Activated CD8-positive, alpha-beta T cell treated with anti-CD3 and anti-CD28 coated beads, Interleukin-2, amount 10 ng/mL, durations not matched to agents 7 days and 5 days (primary cell): ENCODE measurements at regions not wholly inside any gene's neighbourhood (a gene's known extent, or its start where the extent isn't known, plus 50 kb on each side); places are given as distances from the start of the nearest gene placed in this dataset.

Experiments
- ATAC-seq: fragments of 150-1000 bp; cut with Tn5 transposase; one replicate; pipeline ENCODE4 v1.10.0; 2021; ENCODE audit warnings: moderate library complexity
- CTCF ChIA-PET: fragments of 350-600 bp; sonication (Branson Sonifier 250); formaldehyde crosslinking; loops from one replicate; lab custom pipeline; 2021; ENCODE audit warnings: antibody characterized with exemption; lab: Charles Lee
- POLR2A ChIA-PET: fragments of 350-600 bp; sonication (Branson Sonifier 250); formaldehyde crosslinking; loops from one replicate; lab custom pipeline; 2021; ENCODE audit warnings: antibody characterized with exemption; lab: Charles Lee
- DNase-seq: peaks from one replicate; pipeline ENCODE4 v3.0.0-alpha.2; 2020
- H3K27ac Mint-ChIP-seq: one replicate; pipeline ENCODE4 v1.8.0; 2021; ENCODE audit warnings: mild to moderate bottlenecking, mixed read lengths
- H3K27me3 Mint-ChIP-seq: one replicate; pipeline ENCODE4 v1.8.0; 2021; ENCODE audit warnings: low read depth, mixed read lengths
- H3K36me3 Mint-ChIP-seq: one replicate; pipeline ENCODE4 v1.8.0; 2021; ENCODE audit warnings: low read depth, mixed read lengths
- H3K4me1 Mint-ChIP-seq: one replicate; pipeline ENCODE4 v1.8.0; 2021; ENCODE audit warnings: low read depth, mixed read lengths
- H3K4me3 Mint-ChIP-seq: one replicate; pipeline ENCODE4 v1.8.0; 2021; ENCODE audit warnings: mild to moderate bottlenecking, mixed read lengths
- H3K9me3 Mint-ChIP-seq: one replicate; pipeline ENCODE4 v1.8.0; 2022; ENCODE audit warnings: mixed read lengths; ENCODE audit not compliant: insufficient read depth

DNA sequence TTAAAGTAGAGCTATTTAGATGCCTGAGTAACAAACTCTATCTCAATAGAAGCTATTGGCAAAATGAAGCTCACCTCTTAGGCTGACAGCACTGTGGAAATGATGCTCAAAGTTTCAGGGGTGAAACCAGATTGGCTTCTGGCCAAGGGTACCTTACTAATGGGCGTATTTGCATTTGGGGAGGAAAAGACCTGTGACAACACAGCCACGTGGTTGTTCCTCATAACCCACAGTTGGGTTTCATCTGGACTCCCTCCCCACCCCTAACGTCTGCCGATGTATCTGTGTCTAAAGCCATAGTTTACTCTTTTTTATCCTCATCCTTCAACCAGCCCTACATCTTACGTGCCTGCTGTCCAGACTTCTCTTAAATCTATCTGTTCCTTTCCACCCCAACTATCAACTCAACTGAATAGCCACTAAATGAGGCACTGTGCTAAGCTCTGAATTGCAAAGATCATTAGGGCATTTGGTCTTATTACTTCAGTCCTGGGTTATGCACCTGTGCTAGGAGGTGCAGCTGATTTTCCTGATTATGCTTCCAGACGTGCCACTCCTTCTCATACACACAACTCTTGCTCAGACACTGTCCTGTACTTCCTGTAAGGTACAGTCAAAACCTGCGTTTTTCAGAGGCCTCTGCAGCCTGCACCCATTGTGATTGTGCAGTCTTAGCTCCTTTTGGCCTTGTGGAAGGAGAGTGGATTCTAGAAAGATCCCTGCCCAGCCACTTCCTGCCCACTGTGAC, 80.6 kb upstream of the ARMC2 start:
- CTCF ChIA-PET = interaction anchor here (0.6 to 1.5 kb wide), 3 partner anchors 126 to 547 kb away, joined by 3 to 6 read pairs (median 3); no protein-coding TSS in a partner anchor

DNA sequence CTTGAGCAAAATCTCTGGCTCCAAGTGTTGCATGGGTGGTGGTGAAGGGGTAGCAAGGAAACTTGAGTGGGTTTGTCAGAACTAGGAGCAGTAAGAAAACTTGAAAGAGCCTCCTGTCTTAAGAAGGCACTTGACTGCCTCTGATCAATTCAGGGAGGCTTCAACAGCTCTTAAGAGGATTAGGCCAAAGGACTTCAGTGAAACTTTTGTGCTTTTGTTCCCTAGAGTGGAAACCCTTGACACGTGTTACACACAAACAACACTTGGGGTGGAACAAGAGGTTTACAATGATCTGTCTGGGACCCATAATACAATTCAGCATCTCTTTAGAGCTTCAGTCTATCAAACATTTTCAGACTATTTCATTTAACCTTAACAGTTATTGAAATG, 80.1 kb upstream of the ARMC2 start:
- ATAC-seq = no peak
- H3K27me3 Mint-ChIP-seq = peaks cover 20% of the 10 kb centered on the region
- H3K4me1 Mint-ChIP-seq = peaks cover 11% of the 10 kb centered on the region
- no peak overlapping the region for H3K27ac Mint-ChIP-seq
- no peak for DNase-seq
- ChIA-PET CTCF (interaction anchor here (0.8 to 1.5 kb wide), 3 partner anchors 12 to 226 kb away, joined by 3 to 6 read pairs (median 4); no protein-coding TSS in a partner anchor), POLR2A (interaction anchor here (0.6 kb wide), 1 partner anchor 24 kb away, joined by 4 read pairs; no protein-coding TSS in a partner anchor)
- no peak overlapping the region for H3K4me3 Mint-ChIP-seq
- H3K9me3 Mint-ChIP-seq = no peaks in the 10 kb centered on the region
- no peaks in the 10 kb centered on the region for H3K36me3 Mint-ChIP-seq

More for the DNA sequence above, 80.6 kb upstream of the ARMC2 start:
- H3K4me1 Mint-ChIP-seq = peaks cover 12% of the 10 kb centered on the region
- DNase-seq (peak; percentile 20), ATAC-seq (no peak)
- peaks cover 23% of the 10 kb centered on the region for H3K27me3 Mint-ChIP-seq
- no peaks in the 10 kb centered on the region for H3K9me3 Mint-ChIP-seq
- no peak overlapping the region for H3K4me3 Mint-ChIP-seq
- no peaks in the 10 kb centered on the region for H3K36me3 Mint-ChIP-seq
- no peak overlapping the region for H3K27ac Mint-ChIP-seq
- POLR2A ChIA-PET = interaction anchor here (0.6 kb wide), 1 partner anchor 25 kb away, joined by 4 read pairs; no protein-coding TSS in a partner anchor

GRCh38 chr6:108768792-108769524, 79.3 kb upstream of the ARMC2 start:
- H3K27me3 Mint-ChIP-seq = peaks cover 13% of the 10 kb centered on the region
- no peaks in the 10 kb centered on the region for H3K9me3 Mint-ChIP-seq
- ChIA-PET POLR2A (no interaction called here), CTCF (interaction anchor here (0.8 to 1.5 kb wide), 2 partner anchors 11 to 13 kb away, joined by 4 to 6 read pairs; no protein-coding TSS in a partner anchor)
- peak overlapping the region; percentile 10 for H3K27ac Mint-ChIP-seq
- no peak for ATAC-seq
- H3K4me3 Mint-ChIP-seq = no peak overlapping the region
- no peaks in the 10 kb centered on the region for H3K36me3 Mint-ChIP-seq
- peaks cover 11% of the 10 kb centered on the region for H3K4me1 Mint-ChIP-seq
- peak; percentile 4 for DNase-seq

- no peak overlapping the region for H3K4me3 Mint-ChIP-seq
- H3K9me3 Mint-ChIP-seq = no peaks in the 10 kb centered on the region
- peaks cover 11% of the 10 kb centered on the region for H3K4me1 Mint-ChIP-seq
- peaks cover 14% of the 10 kb centered on the region for H3K27me3 Mint-ChIP-seq
- no peaks in the 10 kb centered on the region for H3K36me3 Mint-ChIP-seq
- ATAC-seq = no peak
- CTCF ChIA-PET = no interaction called here
- DNase-seq = peak; percentile 13
- POLR2A ChIA-PET = no interaction called here
- H3K27ac Mint-ChIP-seq = no peak overlapping the region
Measured at GRCh38 chr6:108771421-108771820, 76.8 kb upstream of the ARMC2 start.

DNA sequence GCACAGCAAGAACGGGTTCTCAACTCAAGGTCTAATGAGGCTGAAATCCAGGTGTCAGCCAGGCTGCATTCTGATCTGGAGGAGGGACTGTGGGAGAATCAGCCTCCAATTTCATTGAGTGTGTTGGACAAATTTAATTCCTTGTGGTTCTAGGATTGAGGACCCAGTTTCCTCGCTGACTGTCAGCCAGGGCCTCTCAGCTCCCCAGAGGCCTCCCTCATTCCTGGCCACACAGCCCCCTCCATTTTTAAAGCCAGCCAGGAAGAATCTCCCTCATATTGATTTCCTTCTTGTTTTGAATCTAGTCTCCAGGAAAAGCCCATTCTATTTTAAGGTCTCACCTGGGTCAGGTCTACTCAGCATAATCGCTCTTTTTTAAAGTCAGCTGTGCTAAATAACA, 73.7 kb upstream of the ARMC2 start:
- no peak for ATAC-seq
- no peaks in the 10 kb centered on the region for H3K4me1 Mint-ChIP-seq
- peak; percentile 4 for DNase-seq
- H3K36me3 Mint-ChIP-seq = no peaks in the 10 kb centered on the region
- POLR2A ChIA-PET = no interaction called here
- peaks cover 27% of the 10 kb centered on the region for H3K27me3 Mint-ChIP-seq
- H3K9me3 Mint-ChIP-seq = no peaks in the 10 kb centered on the region
- no peak overlapping the region for H3K27ac Mint-ChIP-seq
- CTCF ChIA-PET = interaction anchor here (0.9 to 1.6 kb wide), 2 partner anchors 9 to 233 kb away, joined by 3 to 4 read pairs; no protein-coding TSS in a partner anchor
- H3K4me3 Mint-ChIP-seq = no peak overlapping the region

- Mint-ChIP-seq H3K4me1 (peaks cover 8% of the 10 kb centered on the region), H3K36me3 (no peaks in the 10 kb centered on the region), H3K27me3 (peaks cover 30% of the 10 kb centered on the region), H3K9me3 (no peaks in the 10 kb centered on the region), H3K4me3 (no peak overlapping the region), H3K27ac (no peak overlapping the region)
- ChIA-PET POLR2A (interaction anchor here (0.7 kb wide), 1 partner anchor 120 kb away, joined by 3 read pairs; no protein-coding TSS in a partner anchor), CTCF (no interaction called here)
- ATAC-seq = no peak
- peak; percentile 1 for DNase-seq
Measured at GRCh38 chr6:108777536-108777935, 70.7 kb upstream of the ARMC2 start.

GRCh38 chr6:108778421-108779186, 69.6 kb upstream of the ARMC2 start:
- no peak overlapping the region for H3K27ac Mint-ChIP-seq
- no peaks in the 10 kb centered on the region for H3K9me3 Mint-ChIP-seq
- H3K36me3 Mint-ChIP-seq = no peaks in the 10 kb centered on the region
- ATAC-seq (no peak), DNase-seq (peak; percentile 10)
- no peak overlapping the region for H3K4me3 Mint-ChIP-seq
- peaks cover 11% of the 10 kb centered on the region for H3K4me1 Mint-ChIP-seq
- POLR2A ChIA-PET = no interaction called here
- peaks cover 34% of the 10 kb centered on the region for H3K27me3 Mint-ChIP-seq
- CTCF ChIA-PET = interaction anchor here (1.8 to 2.2 kb wide), 2 partner anchors 233 to 237 kb away, joined by 4 to 10 read pairs; no protein-coding TSS in a partner anchor

- ChIA-PET POLR2A (no interaction called here), CTCF (interaction anchor here (1.3 to 2.2 kb wide), 3 partner anchors 11 to 238 kb away, joined by 4 to 10 read pairs (median 4); no protein-coding TSS in a partner anchor)
- H3K9me3 Mint-ChIP-seq = no peaks in the 10 kb centered on the region
- peaks cover 35% of the 10 kb centered on the region for H3K27me3 Mint-ChIP-seq
- H3K4me1 Mint-ChIP-seq = peaks cover 11% of the 10 kb centered on the region
- no peak for ATAC-seq
- H3K36me3 Mint-ChIP-seq = no peaks in the 10 kb centered on the region
- H3K27ac Mint-ChIP-seq = no peak overlapping the region
- peak; percentile 15 for DNase-seq
- no peak overlapping the region for H3K4me3 Mint-ChIP-seq
Measured at GRCh38 chr6:108779536-108780275, 68.5 kb upstream of the ARMC2 start.

GRCh38 chr6:108780784-108781183, 67.4 kb upstream of the ARMC2 start:
- Mint-ChIP-seq H3K4me3 (no peak overlapping the region), H3K9me3 (no peaks in the 10 kb centered on the region), H3K4me1 (peaks cover 11% of the 10 kb centered on the region), H3K27ac (no peak overlapping the region), H3K36me3 (no peaks in the 10 kb centered on the region), H3K27me3 (peaks cover 39% of the 10 kb centered on the region)
- ATAC-seq = no peak
- ChIA-PET POLR2A (interaction anchor here (0.6 kb wide), 1 partner anchor 30 kb away, joined by 3 read pairs; no protein-coding TSS in a partner anchor), CTCF (interaction anchor here (2.2 kb wide), 1 partner anchor 239 kb away, joined by 10 read pairs; no protein-coding TSS in a partner anchor)
- DNase-seq = peak; percentile 11

DNA sequence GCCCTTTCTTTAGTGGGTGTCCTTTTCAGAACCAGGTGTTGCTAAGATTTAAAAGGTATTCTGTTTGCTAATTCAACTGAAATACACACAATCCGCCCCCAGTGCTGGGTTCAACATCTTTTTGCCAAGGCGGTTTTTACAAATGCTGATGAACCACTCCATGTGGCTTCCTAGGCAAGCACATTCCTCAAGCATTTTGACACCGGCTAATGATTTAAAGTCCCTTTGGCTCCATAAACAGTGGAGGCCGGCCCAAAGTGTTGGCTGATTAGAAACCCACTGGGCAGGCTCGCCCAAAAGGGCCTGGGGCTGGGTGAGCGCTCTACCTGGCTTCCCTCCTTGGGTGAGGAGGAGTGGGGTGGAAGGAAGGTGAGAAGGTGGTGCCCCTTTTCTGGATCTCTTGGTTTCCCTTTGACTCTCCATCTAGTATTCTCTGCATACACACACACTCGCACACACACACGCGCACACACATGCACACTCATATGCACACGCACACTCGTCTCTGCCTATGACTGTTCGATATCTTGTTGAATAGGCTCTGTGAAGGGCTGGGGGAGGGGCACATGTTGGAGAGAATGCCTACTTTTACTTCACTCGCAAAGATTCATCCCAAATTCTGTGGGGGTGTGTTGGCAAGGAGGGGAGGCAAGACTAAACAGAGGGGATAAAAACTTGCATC, 66.7 kb upstream of the ARMC2 start:
- peaks cover 37% of the 10 kb centered on the region for H3K27me3 Mint-ChIP-seq
- no peak for ATAC-seq
- no peaks in the 10 kb centered on the region for H3K36me3 Mint-ChIP-seq
- ChIA-PET CTCF (interaction anchor here (0.6 to 1.1 kb wide), 11 partner anchors 12 to 240 kb away, joined by 3 to 6 read pairs (median 3); no protein-coding TSS in a partner anchor), POLR2A (no interaction called here)
- no peaks in the 10 kb centered on the region for H3K9me3 Mint-ChIP-seq
- peak; percentile 19 for DNase-seq
- no peak overlapping the region for H3K27ac Mint-ChIP-seq
- peaks cover 11% of the 10 kb centered on the region for H3K4me1 Mint-ChIP-seq
- H3K4me3 Mint-ChIP-seq = peak overlapping the region; percentile 74
